ENCODE measurements at regions not wholly inside any gene's neighbourhood (a gene's known extent, or its start where the extent isn't known, plus 50 kb on each side); places are given as distances from the start of the nearest gene placed in this dataset.
A peak's percentile ranks its signal among the peaks of the same experiment; 100 is the strongest.

- H3K36me3 ChIP-seq (ENCODE audit: control insufficient read depth, insufficient read depth, low read length, severe bottlenecking), result no peaks in the 10 kb centered on the region
- no peaks in the 10 kb centered on the region for H3K9me3 ChIP-seq (ENCODE audit: control insufficient read depth, low read length)
- no peak overlapping the region for H3K9ac ChIP-seq (ENCODE audit: low read length)
- peak; percentile 23 for DNase-seq (ENCODE audit: low read depth)
- H3K4me3 ChIP-seq (ENCODE audit: low read length), result peak overlapping the region; percentile 1
- no peaks in the 10 kb centered on the region for H3K27me3 ChIP-seq (replicated peaks; ENCODE audit: control insufficient read depth, insufficient read depth, low read length)
- H3K4me1 ChIP-seq (ENCODE audit: control insufficient read depth, insufficient read depth, low read length), result peaks cover 31% of the 10 kb centered on the region
Observed at GRCh38 chr15:35663956-35664355, 118.0 kb upstream of the DPH6 start.

DNA sequence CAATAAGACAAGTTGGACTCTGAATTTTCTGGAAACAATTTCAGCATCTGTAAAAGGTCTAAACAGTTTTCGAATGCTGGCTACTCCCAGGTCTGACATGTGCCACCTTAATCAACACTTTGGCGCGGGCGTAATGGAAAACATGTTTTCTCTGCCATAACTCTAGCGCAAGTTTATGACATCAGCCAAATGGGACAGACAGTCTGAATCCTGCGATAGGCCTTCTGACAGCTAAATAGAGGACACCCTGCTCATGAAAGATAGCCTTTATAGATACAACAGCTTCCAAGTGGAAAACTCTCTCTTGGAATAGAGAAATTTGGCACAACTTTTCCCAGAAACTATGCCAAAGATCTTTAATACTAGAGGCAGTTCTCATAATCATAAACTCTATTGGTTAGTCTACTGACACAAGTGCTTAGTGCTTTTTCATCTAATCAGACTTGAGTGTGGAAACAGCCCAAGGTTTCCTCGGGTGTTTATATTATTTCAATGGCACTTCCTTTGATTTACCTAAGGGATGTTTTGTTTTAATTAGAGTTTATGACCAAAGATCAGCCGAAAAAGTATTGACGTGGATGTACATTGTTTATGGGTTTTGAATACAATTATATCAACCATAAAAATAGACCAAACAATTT lies 120.1 kb upstream of the DPH6 start:
- Histone ChIP-seq H3K9ac (ENCODE audit: low read length) (no peak overlapping the region), H3K9me3 (ENCODE audit: control insufficient read depth, low read length) (no peaks in the 10 kb centered on the region), H3K4me3 (ENCODE audit: low read length) (peak overlapping the region; percentile 8), H3K36me3 (ENCODE audit: control insufficient read depth, insufficient read depth, low read length, severe bottlenecking) (no peaks in the 10 kb centered on the region), H3K4me1 (ENCODE audit: control insufficient read depth, insufficient read depth, low read length) (peaks cover 31% of the 10 kb centered on the region), H3K27me3 (replicated peaks; ENCODE audit: control insufficient read depth, insufficient read depth, low read length) (no peaks in the 10 kb centered on the region)
- no peak for DNase-seq (ENCODE audit: low read depth)

GRCh38 chr15:35667908-35668307 lies 121.9 kb upstream of the DPH6 start:
- Histone ChIP-seq H3K4me3 (ENCODE audit: low read length) (no peak overlapping the region), H3K9me3 (ENCODE audit: control insufficient read depth, low read length) (no peaks in the 10 kb centered on the region), H3K4me1 (ENCODE audit: control insufficient read depth, insufficient read depth, low read length) (peaks cover 31% of the 10 kb centered on the region), H3K36me3 (ENCODE audit: control insufficient read depth, insufficient read depth, low read length, severe bottlenecking) (no peaks in the 10 kb centered on the region), H3K27me3 (replicated peaks; ENCODE audit: control insufficient read depth, insufficient read depth, low read length) (no peaks in the 10 kb centered on the region), H3K9ac (ENCODE audit: low read length) (no peak overlapping the region)
- no peak for DNase-seq (ENCODE audit: low read depth)

DNA sequence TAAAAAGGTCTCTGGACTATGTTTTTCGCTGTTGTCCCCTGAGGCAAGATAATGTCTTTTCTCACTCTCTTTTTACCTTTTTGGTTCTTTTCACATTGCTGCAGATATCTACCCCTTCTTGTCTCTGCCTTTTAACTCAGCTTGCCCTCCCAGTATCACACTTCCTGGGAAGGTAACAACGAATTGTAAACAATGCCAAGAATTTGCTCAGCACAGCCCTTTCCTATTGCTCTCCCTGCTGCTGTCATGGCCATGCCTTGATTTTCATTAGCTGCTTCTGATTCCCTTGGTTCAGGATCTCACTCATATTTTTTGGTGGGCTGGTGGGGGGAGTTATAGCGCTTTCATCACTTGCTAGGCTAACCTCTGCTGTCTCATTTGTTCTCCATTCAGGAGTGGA lies 123.1 kb upstream of the DPH6 start:
- no peaks in the 10 kb centered on the region for H3K27me3 ChIP-seq (replicated peaks; ENCODE audit: control insufficient read depth, insufficient read depth, low read length)
- H3K9ac ChIP-seq (ENCODE audit: low read length), result no peak overlapping the region
- DNase-seq (ENCODE audit: low read depth), result no peak
- H3K9me3 ChIP-seq (ENCODE audit: control insufficient read depth, low read length), result no peaks in the 10 kb centered on the region
- peaks cover 26% of the 10 kb centered on the region for H3K4me1 ChIP-seq (ENCODE audit: control insufficient read depth, insufficient read depth, low read length)
- no peak overlapping the region for H3K4me3 ChIP-seq (ENCODE audit: low read length)
- no peaks in the 10 kb centered on the region for H3K36me3 ChIP-seq (ENCODE audit: control insufficient read depth, insufficient read depth, low read length, severe bottlenecking)

DNA sequence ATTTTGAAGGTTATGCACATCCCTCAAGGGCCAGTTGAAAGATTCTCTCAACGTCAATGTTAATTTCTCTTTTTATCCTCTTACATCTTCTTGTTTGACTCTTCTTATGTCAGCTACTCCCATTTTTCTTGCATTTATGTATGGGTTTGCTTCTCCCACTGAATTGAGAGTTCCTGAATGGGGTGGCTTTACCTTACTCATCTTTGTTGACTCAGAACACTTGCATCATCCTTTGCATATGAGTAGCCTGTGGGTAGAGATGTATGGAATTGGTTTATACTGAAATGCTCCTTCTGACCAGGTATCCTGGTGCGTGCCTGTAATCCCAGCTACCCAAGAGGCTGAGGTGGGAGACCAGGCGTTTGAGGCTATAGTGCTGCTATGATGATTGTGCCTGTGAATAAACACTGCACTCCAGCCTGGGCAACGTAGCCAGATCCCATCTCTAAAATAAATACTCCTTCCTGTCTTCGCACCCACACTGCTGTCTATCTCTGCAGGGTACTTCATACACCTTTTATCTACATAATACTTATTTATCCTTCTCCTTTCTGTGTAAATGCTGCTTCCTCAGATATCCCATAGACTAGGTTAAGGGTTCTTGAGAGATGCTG lies 123.6 kb upstream of the DPH6 start:
- no peak for DNase-seq (ENCODE audit: low read depth)
- no peaks in the 10 kb centered on the region for H3K36me3 ChIP-seq (ENCODE audit: control insufficient read depth, insufficient read depth, low read length, severe bottlenecking)

GRCh38 chr15:35671197-35671596 lies 125.2 kb upstream of the DPH6 start:
- H3K36me3 ChIP-seq (ENCODE audit: control insufficient read depth, insufficient read depth, low read length, severe bottlenecking), result no peaks in the 10 kb centered on the region
- no peaks in the 10 kb centered on the region for H3K9me3 ChIP-seq (ENCODE audit: control insufficient read depth, low read length)
- no peaks in the 10 kb centered on the region for H3K27me3 ChIP-seq (replicated peaks; ENCODE audit: control insufficient read depth, insufficient read depth, low read length)
- H3K4me3 ChIP-seq (ENCODE audit: low read length), result no peak overlapping the region
- no peak for DNase-seq (ENCODE audit: low read depth)
- H3K9ac ChIP-seq (ENCODE audit: low read length), result no peak overlapping the region
- H3K4me1 ChIP-seq (ENCODE audit: control insufficient read depth, insufficient read depth, low read length), result peaks cover 24% of the 10 kb centered on the region

More for the DNA sequence above, 123.6 kb upstream of the DPH6 start:
- Histone ChIP-seq H3K4me3 (ENCODE audit: low read length) (no peak overlapping the region), H3K9me3 (ENCODE audit: control insufficient read depth, low read length) (no peaks in the 10 kb centered on the region), H3K27me3 (replicated peaks; ENCODE audit: control insufficient read depth, insufficient read depth, low read length) (no peaks in the 10 kb centered on the region), H3K9ac (ENCODE audit: low read length) (no peak overlapping the region), H3K4me1 (ENCODE audit: control insufficient read depth, insufficient read depth, low read length) (peaks cover 25% of the 10 kb centered on the region)

DNA sequence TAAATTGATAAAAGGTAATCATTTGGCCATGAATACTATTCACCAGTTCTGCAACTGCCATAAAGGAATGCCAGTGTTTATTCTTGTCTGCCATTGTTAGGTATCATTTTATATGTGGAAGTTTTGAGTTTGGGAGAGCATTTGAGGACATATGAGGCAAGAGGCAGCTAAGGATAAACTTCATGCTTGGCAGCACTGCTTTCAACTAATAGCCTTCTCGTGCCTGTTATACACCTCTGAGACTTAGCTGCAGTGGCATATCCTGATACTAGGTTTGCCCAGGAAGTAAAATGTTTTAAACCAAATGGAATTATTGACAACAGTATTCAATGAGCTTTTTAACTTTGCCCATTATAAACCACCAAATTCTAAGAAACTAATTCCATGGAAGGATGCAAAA lies 126.0 kb upstream of the DPH6 start:
- Histone ChIP-seq H3K9me3 (ENCODE audit: control insufficient read depth, low read length) (no peaks in the 10 kb centered on the region), H3K4me3 (ENCODE audit: low read length) (no peak overlapping the region), H3K27me3 (replicated peaks; ENCODE audit: control insufficient read depth, insufficient read depth, low read length) (no peaks in the 10 kb centered on the region), H3K4me1 (ENCODE audit: control insufficient read depth, insufficient read depth, low read length) (peaks cover 16% of the 10 kb centered on the region), H3K36me3 (ENCODE audit: control insufficient read depth, insufficient read depth, low read length, severe bottlenecking) (no peaks in the 10 kb centered on the region), H3K9ac (ENCODE audit: low read length) (no peak overlapping the region)
- DNase-seq (ENCODE audit: low read depth), result no peak

- Histone ChIP-seq H3K9me3 (ENCODE audit: control insufficient read depth, low read length) (no peaks in the 10 kb centered on the region), H3K4me3 (ENCODE audit: low read length) (no peak overlapping the region), H3K36me3 (ENCODE audit: control insufficient read depth, insufficient read depth, low read length, severe bottlenecking) (no peaks in the 10 kb centered on the region), H3K9ac (ENCODE audit: low read length) (no peak overlapping the region), H3K27me3 (replicated peaks; ENCODE audit: control insufficient read depth, insufficient read depth, low read length) (no peaks in the 10 kb centered on the region), H3K4me1 (ENCODE audit: control insufficient read depth, insufficient read depth, low read length) (peaks cover 11% of the 10 kb centered on the region)
- DNase-seq (ENCODE audit: low read depth), result no peak
Observed at GRCh38 chr15:35673093-35673684, 127.2 kb upstream of the DPH6 start.

- Histone ChIP-seq H3K9me3 (ENCODE audit: control insufficient read depth, low read length) (no peaks in the 10 kb centered on the region), H3K36me3 (ENCODE audit: control insufficient read depth, insufficient read depth, low read length, severe bottlenecking) (no peaks in the 10 kb centered on the region), H3K27me3 (replicated peaks; ENCODE audit: control insufficient read depth, insufficient read depth, low read length) (no peaks in the 10 kb centered on the region), H3K4me3 (ENCODE audit: low read length) (no peak overlapping the region), H3K4me1 (ENCODE audit: control insufficient read depth, insufficient read depth, low read length) (peaks cover 11% of the 10 kb centered on the region), H3K9ac (ENCODE audit: low read length) (peak overlapping the region; percentile 41)
- DNase-seq (ENCODE audit: low read depth), result peak; percentile 70
Observed at GRCh38 chr15:35674873-35675781, 129.2 kb upstream of the DPH6 start.

DNA sequence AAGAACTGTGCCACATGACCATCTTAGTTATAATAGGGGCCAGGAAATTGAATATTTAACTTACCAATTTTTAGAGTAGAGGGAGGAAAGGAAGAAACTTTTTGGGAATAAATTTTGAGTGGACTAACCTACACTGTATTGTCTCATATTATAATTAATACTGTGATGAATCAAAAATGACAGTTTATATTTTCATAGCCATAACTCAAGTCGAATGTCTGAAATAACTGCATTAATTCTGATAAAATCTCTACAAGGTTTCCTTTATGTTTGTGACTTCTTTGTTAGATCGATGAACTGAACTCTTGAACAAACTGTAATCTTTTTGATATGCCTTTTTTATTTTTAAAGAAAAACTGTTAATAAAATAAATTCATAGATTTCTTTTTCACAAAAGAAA lies 132.8 kb upstream of the DPH6 start:
- Histone ChIP-seq H3K36me3 (ENCODE audit: control insufficient read depth, insufficient read depth, low read length, severe bottlenecking) (no peaks in the 10 kb centered on the region), H3K4me3 (ENCODE audit: low read length) (no peak overlapping the region), H3K9me3 (ENCODE audit: control insufficient read depth, low read length) (no peaks in the 10 kb centered on the region), H3K27me3 (replicated peaks; ENCODE audit: control insufficient read depth, insufficient read depth, low read length) (no peaks in the 10 kb centered on the region), H3K9ac (ENCODE audit: low read length) (no peak overlapping the region), H3K4me1 (ENCODE audit: control insufficient read depth, insufficient read depth, low read length) (peaks cover 11% of the 10 kb centered on the region)
- DNase-seq (ENCODE audit: low read depth), result no peak

GRCh38 chr15:35679186-35679585 lies 133.2 kb upstream of the DPH6 start:
- Histone ChIP-seq H3K27me3 (replicated peaks; ENCODE audit: control insufficient read depth, insufficient read depth, low read length) (no peaks in the 10 kb centered on the region), H3K9ac (ENCODE audit: low read length) (no peak overlapping the region), H3K9me3 (ENCODE audit: control insufficient read depth, low read length) (no peaks in the 10 kb centered on the region), H3K4me1 (ENCODE audit: control insufficient read depth, insufficient read depth, low read length) (peaks cover 11% of the 10 kb centered on the region), H3K36me3 (ENCODE audit: control insufficient read depth, insufficient read depth, low read length, severe bottlenecking) (no peaks in the 10 kb centered on the region), H3K4me3 (ENCODE audit: low read length) (no peak overlapping the region)
- DNase-seq (ENCODE audit: low read depth), result no peak
